GM23338 (cell line): ENCODE measurements at regions not wholly inside any gene's neighbourhood (a gene's known extent, or its start where the extent isn't known, plus 50 kb on each side); places are given as distances from the start of the nearest gene placed in this dataset.
"Not testable (repeated sequence)": the region's sequence is repeated elsewhere in the genome, so short reads cannot be mapped to it uniquely, and the experiment has no call there.

Experiments used
- ATAC-seq: fragments of 200-7000 bp; cut with Tn5 transposase; 3 replicates; pipeline ENCODE4 v1.9.1; 2020
- DNase-seq: peaks from one replicate; pipeline ENCODE4 v3.0.0-alpha.2; 2015; ENCODE audit warnings: low spot score
- H2AFZ ChIP-seq: fragments of 200-600 bp; sonication (generic); 2 replicates; pipeline ENCODE4 v1.8.0; 2016; ENCODE audit warnings: antibody characterized with exemption, mild to moderate bottlenecking, moderate library complexity
- H3F3A ChIP-seq: fragments of 200-600 bp; sonication (generic); replicated peaks from 2 replicates; pipeline ENCODE4 v1.8.0; 2017; ENCODE audit warnings: antibody characterized with exemption, mixed run types, low read depth
- H3K27ac ChIP-seq: fragments of 200-600 bp; sonication (generic); 2 replicates; pipeline ENCODE4 v1.6.1; 2016; ENCODE audit warnings: low read depth
- H3K27me3 ChIP-seq: fragments of 200-600 bp; sonication (generic); 2 replicates; pipeline ENCODE4 v1.8.0; 2016; ENCODE audit warnings: mild to moderate bottlenecking, mixed run types, moderate library complexity; ENCODE audit not compliant: insufficient read depth
- H3K36me3 ChIP-seq: fragments of 200-600 bp; sonication (generic); 2 replicates; pipeline ENCODE4 v1.8.0; 2016; ENCODE audit warnings: mild to moderate bottlenecking; ENCODE audit not compliant: insufficient read depth
- H3K4me1 ChIP-seq: fragments of 200-600 bp; sonication (generic); 2 replicates; pipeline ENCODE4 v1.8.0; 2016; ENCODE audit warnings: mild to moderate bottlenecking, moderate library complexity; ENCODE audit not compliant: insufficient read depth
- H3K4me2 ChIP-seq: fragments of 200-600 bp; sonication (generic); 2 replicates; pipeline ENCODE4 v1.7.1; 2017; ENCODE audit warnings: mixed run types
- H3K4me3 ChIP-seq: fragments of 200-600 bp; sonication (generic); 2 replicates; pipeline ENCODE4 v1.6.1; 2016; ENCODE audit warnings: mixed run types
- H3K79me2 ChIP-seq: fragments of 200-600 bp; sonication (generic); replicated peaks from 2 replicates; pipeline ENCODE4 v1.8.0; 2017; ENCODE audit warnings: mild to moderate bottlenecking; ENCODE audit not compliant: insufficient read depth
- H3K9me2 ChIP-seq: fragments of 200-600 bp; sonication (generic); 2 replicates; pipeline ENCODE4 v1.8.0; 2017; ENCODE audit not compliant: insufficient read depth
- H4K20me1 ChIP-seq: fragments of 200-600 bp; sonication (generic); replicated peaks from 2 replicates; pipeline ENCODE4 v1.8.0; 2017; ENCODE audit warnings: mild to moderate bottlenecking; ENCODE audit not compliant: insufficient read depth
- H3K27ac Mint-ChIP-seq: 2 replicates; pipeline ENCODE4 v1.8.0; 2020; ENCODE audit warnings: inconsistent platforms, mild to moderate bottlenecking, moderate library complexity, mixed read lengths
- H3K27me3 Mint-ChIP-seq: 3 replicates; pipeline ENCODE4 v1.8.0; 2022; ENCODE audit warnings: low read depth, mild to moderate bottlenecking, moderate library complexity, mixed read lengths, inconsistent platforms; ENCODE audit not compliant: insufficient read depth, poor library complexity
- H3K36me3 Mint-ChIP-seq: 3 replicates; pipeline ENCODE4 v1.8.0; 2021; ENCODE audit warnings: low read depth, mild to moderate bottlenecking, inconsistent platforms, moderate library complexity, mixed read lengths
- H3K4me1 Mint-ChIP-seq: 3 replicates; pipeline ENCODE4 v1.8.0; 2020; ENCODE audit warnings: mild to moderate bottlenecking, inconsistent platforms, mixed read lengths
- H3K4me3 Mint-ChIP-seq: 3 replicates; pipeline ENCODE4 v1.8.0; 2021; ENCODE audit warnings: moderate library complexity, mild to moderate bottlenecking, inconsistent platforms, mixed read lengths
- H3K9me3 Mint-ChIP-seq: 3 replicates; pipeline ENCODE4 v1.8.0; 2020; ENCODE audit warnings: moderate library complexity, mild to moderate bottlenecking, inconsistent platforms, mixed read lengths
- EZH2phosphoT487 ChIP-seq: fragments of 200-600 bp; sonication (generic); IDR thresholded peaks from one replicate; pipeline ENCODE4 v1.8.1; 2018; ENCODE audit warnings: antibody characterized with exemption; ENCODE audit not compliant: unreplicated experiment
- JUNB ChIP-seq: IDR thresholded peaks from one replicate; pipeline ENCODE4 v1.6.1; 2016; ENCODE audit warnings: antibody characterized with exemption; ENCODE audit not compliant: unreplicated experiment
- NANOG ChIP-seq: IDR thresholded peaks from 2 replicates; pipeline ENCODE4 v1.6.1; 2016; ENCODE audit warnings: antibody characterized with exemption, borderline replicate concordance
- ZNF114 ChIP-seq: fragments of 250-450 bp; sonication (Bioruptor Pico); IDR thresholded peaks from 2 replicates; pipeline ENCODE4 v1.5.0; 2020; ENCODE audit warnings: mild to moderate bottlenecking, moderate library complexity
- ZNF331 ChIP-seq: fragments of 250-450 bp; sonication (Bioruptor Pico); IDR thresholded peaks from 2 replicates; pipeline ENCODE4 v1.5.0; 2020; ENCODE audit warnings: low read depth, mild to moderate bottlenecking, moderate library complexity
- TF ChIP-seq, protein P1 (sequence below), 2 experiments: fragments of 200-600 bp in 1 of 2; sonication (generic) in 1 of 2; conservative IDR thresholded peaks; 2 replicates each; pipeline versions ENCODE4 v1.5.1 to v1.6.1; 2016 to 2017; ENCODE audit warnings: antibody characterized with exemption in 2 of 2, low read depth in 2 of 2, mild to moderate bottlenecking in 2 of 2, moderate library complexity in 1 of 2
- TF ChIP-seq, protein P2 (sequence below): fragments of 250-450 bp; sonication (Bioruptor Pico); IDR thresholded peaks from 2 replicates; pipeline ENCODE4 v1.5.0; 2020; ENCODE audit warnings: mild to moderate bottlenecking, moderate library complexity

DNA sequence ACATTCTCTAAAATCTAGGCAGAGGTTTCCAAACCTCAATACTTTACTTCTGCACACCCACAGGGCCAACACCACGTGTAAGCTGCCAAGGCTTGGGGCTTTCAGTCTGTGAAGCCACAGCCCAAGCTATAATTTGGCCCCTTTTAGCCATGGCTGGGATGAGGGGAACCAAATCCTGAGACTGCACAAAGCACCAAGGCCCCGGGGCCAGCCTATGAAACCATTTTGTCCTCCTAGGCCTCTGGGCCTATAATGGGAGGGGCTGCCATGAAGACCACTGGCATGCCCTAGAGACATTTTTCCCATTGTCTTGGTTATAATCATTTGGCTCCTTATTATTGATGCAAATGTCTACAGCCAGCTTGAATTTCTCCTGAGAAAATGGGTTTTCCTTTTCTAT is 513.0 kb upstream of the ADGRB3 start (continued):
- TF ChIP-seq, protein P1, sequence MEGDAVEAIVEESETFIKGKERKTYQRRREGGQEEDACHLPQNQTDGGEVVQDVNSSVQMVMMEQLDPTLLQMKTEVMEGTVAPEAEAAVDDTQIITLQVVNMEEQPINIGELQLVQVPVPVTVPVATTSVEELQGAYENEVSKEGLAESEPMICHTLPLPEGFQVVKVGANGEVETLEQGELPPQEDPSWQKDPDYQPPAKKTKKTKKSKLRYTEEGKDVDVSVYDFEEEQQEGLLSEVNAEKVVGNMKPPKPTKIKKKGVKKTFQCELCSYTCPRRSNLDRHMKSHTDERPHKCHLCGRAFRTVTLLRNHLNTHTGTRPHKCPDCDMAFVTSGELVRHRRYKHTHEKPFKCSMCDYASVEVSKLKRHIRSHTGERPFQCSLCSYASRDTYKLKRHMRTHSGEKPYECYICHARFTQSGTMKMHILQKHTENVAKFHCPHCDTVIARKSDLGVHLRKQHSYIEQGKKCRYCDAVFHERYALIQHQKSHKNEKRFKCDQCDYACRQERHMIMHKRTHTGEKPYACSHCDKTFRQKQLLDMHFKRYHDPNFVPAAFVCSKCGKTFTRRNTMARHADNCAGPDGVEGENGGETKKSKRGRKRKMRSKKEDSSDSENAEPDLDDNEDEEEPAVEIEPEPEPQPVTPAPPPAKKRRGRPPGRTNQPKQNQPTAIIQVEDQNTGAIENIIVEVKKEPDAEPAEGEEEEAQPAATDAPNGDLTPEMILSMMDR (conservative IDR thresholded peaks at IDR 0.05; ENCODE audit: low read depth in 2 of 2), result no peak
- TF ChIP-seq JUNB, result no peak

DNA sequence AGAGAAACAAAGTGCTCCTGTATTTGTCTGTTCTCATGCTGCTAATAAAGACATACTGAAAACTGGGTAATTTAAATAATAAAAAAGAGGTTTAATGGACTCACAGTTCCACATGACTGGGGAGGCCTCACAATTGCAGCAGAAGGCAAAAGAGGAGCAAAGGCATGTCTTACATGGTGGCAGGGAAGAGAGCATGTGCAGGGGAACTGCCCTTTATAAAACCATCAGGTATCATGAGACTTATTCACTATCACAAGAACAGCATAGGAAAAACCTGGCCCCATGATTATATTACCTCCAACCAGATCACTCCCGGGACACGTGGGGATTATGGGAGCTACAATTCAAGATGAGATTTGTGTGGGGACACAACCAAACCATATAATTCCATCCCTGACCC is 514.1 kb upstream of the ADGRB3 start:
- not testable (repeated sequence) for H3K4me1 ChIP-seq, H3K4me3 Mint-ChIP-seq, H3K27ac ChIP-seq, H3K36me3 ChIP-seq, H3K27ac Mint-ChIP-seq, H3K79me2 ChIP-seq, H3F3A ChIP-seq, H3K4me3 ChIP-seq, DNase-seq, H3K4me1 Mint-ChIP-seq, H4K20me1 ChIP-seq, H3K27me3 ChIP-seq, ATAC-seq, H2AFZ ChIP-seq, H3K4me2 ChIP-seq, H3K27me3 Mint-ChIP-seq, H3K9me2 ChIP-seq
- H3K9me3 Mint-ChIP-seq, result peaks cover 26% of the 10 kb centered on the region
- H3K36me3 Mint-ChIP-seq, result peaks cover 23% of the 10 kb centered on the region

DNA sequence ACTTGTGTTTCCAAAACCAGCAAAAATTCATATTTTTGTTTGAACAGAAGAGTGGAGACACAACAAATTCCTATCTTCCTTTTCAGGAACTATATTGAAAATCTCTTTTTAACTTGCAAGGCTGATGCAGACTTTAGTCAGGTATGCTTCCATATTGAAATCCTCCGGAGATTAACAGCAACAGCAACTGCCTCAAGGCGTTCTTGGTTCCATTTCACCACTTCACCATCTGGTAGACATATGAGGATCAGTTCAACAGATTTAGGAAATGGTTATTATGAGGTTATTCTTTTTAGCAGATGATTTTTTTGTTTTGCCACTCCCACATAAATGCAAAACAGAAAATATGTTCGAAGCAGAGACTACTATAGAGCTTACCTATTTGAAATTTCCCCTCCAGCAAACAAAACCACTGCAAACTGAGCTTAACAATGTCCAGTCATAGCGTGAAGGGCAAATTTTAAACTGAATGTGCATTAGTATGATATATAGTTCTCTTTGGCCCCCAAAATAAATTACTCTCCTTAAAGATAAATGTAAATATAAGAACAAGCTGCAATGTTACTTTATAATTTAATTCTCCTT is 520.5 kb upstream of the ADGRB3 start:
- Histone ChIP-seq H2AFZ (no peak overlapping the region), H4K20me1 (no peaks in the 10 kb centered on the region), H3K36me3 (no peaks in the 10 kb centered on the region), H3F3A (no peaks in the 10 kb centered on the region), H3K9me2 (no peaks in the 10 kb centered on the region), H3K4me1 (no peaks in the 10 kb centered on the region), H3K4me3 (no peak overlapping the region), H3K79me2 (no peaks in the 10 kb centered on the region), H3K27ac (no peak overlapping the region), H3K4me2 (no peak overlapping the region), H3K27me3 (no peaks in the 10 kb centered on the region)
- no peaks in the 10 kb centered on the region for H3K36me3 Mint-ChIP-seq
- H3K4me1 Mint-ChIP-seq, result no peaks in the 10 kb centered on the region
- no peak for TF ChIP-seq ZNF114 (CRISPR knock-in tag)
- TF ChIP-seq EZH2phosphoT487, result no peak
- TF ChIP-seq, protein P2, sequence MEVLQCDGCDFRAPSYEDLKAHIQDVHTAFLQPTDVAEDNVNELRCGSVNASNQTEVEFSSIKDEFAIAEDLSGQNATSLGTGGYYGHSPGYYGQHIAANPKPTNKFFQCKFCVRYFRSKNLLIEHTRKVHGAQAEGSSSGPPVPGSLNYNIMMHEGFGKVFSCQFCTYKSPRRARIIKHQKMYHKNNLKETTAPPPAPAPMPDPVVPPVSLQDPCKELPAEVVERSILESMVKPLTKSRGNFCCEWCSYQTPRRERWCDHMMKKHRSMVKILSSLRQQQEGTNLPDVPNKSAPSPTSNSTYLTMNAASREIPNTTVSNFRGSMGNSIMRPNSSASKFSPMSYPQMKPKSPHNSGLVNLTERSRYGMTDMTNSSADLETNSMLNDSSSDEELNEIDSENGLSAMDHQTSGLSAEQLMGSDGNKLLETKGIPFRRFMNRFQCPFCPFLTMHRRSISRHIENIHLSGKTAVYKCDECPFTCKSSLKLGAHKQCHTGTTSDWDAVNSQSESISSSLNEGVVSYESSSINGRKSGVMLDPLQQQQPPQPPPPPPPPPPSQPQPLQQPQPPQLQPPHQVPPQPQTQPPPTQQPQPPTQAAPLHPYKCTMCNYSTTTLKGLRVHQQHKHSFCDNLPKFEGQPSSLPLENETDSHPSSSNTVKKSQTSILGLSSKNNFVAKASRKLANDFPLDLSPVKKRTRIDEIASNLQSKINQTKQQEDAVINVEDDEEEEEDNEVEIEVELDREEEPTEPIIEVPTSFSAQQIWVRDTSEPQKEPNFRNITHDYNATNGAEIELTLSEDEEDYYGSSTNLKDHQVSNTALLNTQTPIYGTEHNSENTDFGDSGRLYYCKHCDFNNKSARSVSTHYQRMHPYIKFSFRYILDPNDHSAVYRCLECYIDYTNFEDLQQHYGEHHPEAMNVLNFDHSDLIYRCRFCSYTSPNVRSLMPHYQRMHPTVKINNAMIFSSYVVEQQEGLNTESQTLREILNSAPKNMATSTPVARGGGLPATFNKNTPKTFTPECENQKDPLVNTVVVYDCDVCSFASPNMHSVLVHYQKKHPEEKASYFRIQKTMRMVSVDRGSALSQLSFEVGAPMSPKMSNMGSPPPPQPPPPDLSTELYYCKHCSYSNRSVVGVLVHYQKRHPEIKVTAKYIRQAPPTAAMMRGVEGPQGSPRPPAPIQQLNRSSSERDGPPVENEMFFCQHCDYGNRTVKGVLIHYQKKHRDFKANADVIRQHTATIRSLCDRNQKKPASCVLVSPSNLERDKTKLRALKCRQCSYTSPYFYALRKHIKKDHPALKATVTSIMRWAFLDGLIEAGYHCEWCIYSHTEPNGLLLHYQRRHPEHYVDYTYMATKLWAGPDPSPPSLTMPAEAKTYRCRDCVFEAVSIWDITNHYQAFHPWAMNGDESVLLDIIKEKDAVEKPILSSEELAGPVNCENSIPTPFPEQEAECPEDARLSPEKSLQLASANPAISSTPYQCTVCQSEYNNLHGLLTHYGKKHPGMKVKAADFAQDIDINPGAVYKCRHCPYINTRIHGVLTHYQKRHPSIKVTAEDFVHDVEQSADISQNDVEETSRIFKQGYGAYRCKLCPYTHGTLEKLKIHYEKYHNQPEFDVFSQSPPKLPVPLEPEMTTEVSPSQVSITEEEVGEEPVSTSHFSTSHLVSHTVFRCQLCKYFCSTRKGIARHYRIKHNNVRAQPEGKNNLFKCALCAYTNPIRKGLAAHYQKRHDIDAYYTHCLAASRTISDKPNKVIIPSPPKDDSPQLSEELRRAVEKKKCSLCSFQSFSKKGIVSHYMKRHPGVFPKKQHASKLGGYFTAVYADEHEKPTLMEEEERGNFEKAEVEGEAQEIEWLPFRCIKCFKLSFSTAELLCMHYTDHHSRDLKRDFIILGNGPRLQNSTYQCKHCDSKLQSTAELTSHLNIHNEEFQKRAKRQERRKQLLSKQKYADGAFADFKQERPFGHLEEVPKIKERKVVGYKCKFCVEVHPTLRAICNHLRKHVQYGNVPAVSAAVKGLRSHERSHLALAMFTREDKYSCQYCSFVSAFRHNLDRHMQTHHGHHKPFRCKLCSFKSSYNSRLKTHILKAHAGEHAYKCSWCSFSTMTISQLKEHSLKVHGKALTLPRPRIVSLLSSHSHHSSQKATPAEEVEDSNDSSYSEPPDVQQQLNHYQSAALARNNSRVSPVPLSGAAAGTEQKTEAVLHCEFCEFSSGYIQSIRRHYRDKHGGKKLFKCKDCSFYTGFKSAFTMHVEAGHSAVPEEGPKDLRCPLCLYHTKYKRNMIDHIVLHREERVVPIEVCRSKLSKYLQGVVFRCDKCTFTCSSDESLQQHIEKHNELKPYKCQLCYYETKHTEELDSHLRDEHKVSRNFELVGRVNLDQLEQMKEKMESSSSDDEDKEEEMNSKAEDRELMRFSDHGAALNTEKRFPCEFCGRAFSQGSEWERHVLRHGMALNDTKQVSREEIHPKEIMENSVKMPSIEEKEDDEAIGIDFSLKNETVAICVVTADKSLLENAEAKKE (CRISPR knock-in tag), result no peak
- TF ChIP-seq NANOG, result no peak
- no peak for TF ChIP-seq ZNF331 (CRISPR knock-in tag)
- no peaks in the 10 kb centered on the region for H3K9me3 Mint-ChIP-seq
- no peak for DNase-seq
- no peak for ATAC-seq
- no peaks in the 10 kb centered on the region for H3K27me3 Mint-ChIP-seq
- H3K4me3 Mint-ChIP-seq, result no peak overlapping the region
- H3K27ac Mint-ChIP-seq, result no peak overlapping the region
